DND-41 (cell line): ENCODE measurements at regions not wholly inside any gene's neighbourhood (a gene's known extent, or its start where the extent isn't known, plus 50 kb on each side); places are given as distances from the start of the nearest gene placed in this dataset.

Source experiments
- ATAC-seq: fragments of 200-7000 bp; cut with Tn5 transposase; 3 replicates; pipeline ENCODE4 v1.9.1; 2021; ENCODE audit warnings: low read depth; ENCODE audit not compliant: insufficient read depth
- DNase-seq: peaks from one replicate; pipeline ENCODE4 v3.0.0-alpha.2; 2020
- H2AFZ ChIP-seq: 2 replicates; pipeline ENCODE4 v1.6.0; 2012; ENCODE audit warnings: low read depth, low read length
- H3K27ac ChIP-seq: 2 replicates; pipeline ENCODE4 v1.5.1; 2012; ENCODE audit warnings: low read length, inconsistent platforms
- H3K27me3 ChIP-seq: fragments of 200-600 bp; sonication (generic); 2 replicates; pipeline ENCODE4 v1.6.0; 2012; ENCODE audit warnings: low read length, mild to moderate bottlenecking, inconsistent platforms; ENCODE audit not compliant: insufficient read depth, poor library complexity
- H3K36me3 ChIP-seq: 2 replicates; pipeline ENCODE4 v1.5.1; 2012; ENCODE audit warnings: low read length, inconsistent platforms; ENCODE audit not compliant: insufficient read depth
- H3K4me1 ChIP-seq: 2 replicates; pipeline ENCODE4 v1.5.1; 2012; ENCODE audit warnings: mild to moderate bottlenecking, low read length; ENCODE audit not compliant: insufficient read depth
- H3K4me2 ChIP-seq: 2 replicates; pipeline ENCODE4 v1.6.0; 2012; ENCODE audit warnings: mild to moderate bottlenecking, moderate library complexity, low read length, inconsistent platforms; ENCODE audit not compliant: insufficient read depth
- H3K4me3 ChIP-seq, 2 experiments: fragments of 200-600 bp in 1 of 2; shearing (Covaris generic) in 1 of 2; 2 replicates each; pipeline ENCODE4 v1.5.1; 2012 to 2016; ENCODE audit warnings: inconsistent platforms in 2 of 2, low read length in 2 of 2, mild to moderate bottlenecking in 2 of 2, low read depth in 1 of 2, moderate library complexity in 1 of 2
- H3K79me2 ChIP-seq: 2 replicates; pipeline ENCODE4 v1.6.0; 2012; ENCODE audit warnings: low read length, inconsistent platforms; ENCODE audit not compliant: insufficient read depth
- H3K9ac ChIP-seq: 2 replicates; pipeline ENCODE4 v1.6.0; 2012; ENCODE audit warnings: low read depth, mild to moderate bottlenecking, inconsistent platforms, low read length, moderate library complexity
- H3K9me3 ChIP-seq: 2 replicates; pipeline ENCODE4 v1.5.1; 2012; ENCODE audit warnings: low read length, moderate library complexity, mild to moderate bottlenecking, inconsistent platforms; ENCODE audit not compliant: insufficient read depth, severe bottlenecking
- H4K20me1 ChIP-seq: 2 replicates; pipeline ENCODE4 v1.6.0; 2012; ENCODE audit warnings: low read length; ENCODE audit not compliant: insufficient read depth
- EZH2 ChIP-seq: IDR thresholded peaks from 3 replicates; pipeline ENCODE4 v1.6.1; 2012; ENCODE audit warnings: borderline replicate concordance, low read depth, mild to moderate bottlenecking, moderate library complexity, low read length, inconsistent platforms; ENCODE audit not compliant: severe bottlenecking
- TF ChIP-seq, protein P1 (sequence below): IDR thresholded peaks from 2 replicates; pipeline ENCODE4 v1.5.1; 2012; ENCODE audit warnings: borderline replicate concordance, low read length, moderate library complexity, mild to moderate bottlenecking; ENCODE audit not compliant: poor library complexity, severe bottlenecking; ENCODE audit errors: extremely low read depth

DNA sequence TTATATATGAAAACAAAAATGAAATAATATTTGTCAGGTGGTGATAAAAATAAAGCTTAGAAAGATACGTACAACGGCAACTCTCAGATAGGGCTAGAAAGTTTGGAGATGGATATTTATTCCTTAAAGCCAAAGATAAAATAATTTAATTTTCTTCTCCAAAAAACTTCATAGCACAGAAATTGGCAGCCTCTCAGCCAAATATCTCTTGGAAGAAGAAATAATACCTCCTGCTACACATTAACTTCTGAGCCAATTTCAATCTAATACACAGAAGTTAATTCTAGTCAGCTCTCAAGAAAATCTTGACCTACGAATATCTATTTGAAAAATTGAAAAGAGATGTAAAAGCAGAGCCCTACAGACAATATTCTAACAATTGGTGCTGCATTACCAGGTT, 122.4 kb downstream of the TES start:
- Histone ChIP-seq H3K4me3 (no peak overlapping the region), H2AFZ (no peak overlapping the region), H3K9me3 (no peaks in the 10 kb centered on the region), H3K36me3 (no peaks in the 10 kb centered on the region), H3K4me2 (no peak overlapping the region), H3K79me2 (no peaks in the 10 kb centered on the region), H3K9ac (no peak overlapping the region), H3K27ac (no peak overlapping the region), H3K4me1 (no peaks in the 10 kb centered on the region), H4K20me1 (no peaks in the 10 kb centered on the region), H3K27me3 (no peaks in the 10 kb centered on the region)
- TF ChIP-seq, protein P1, sequence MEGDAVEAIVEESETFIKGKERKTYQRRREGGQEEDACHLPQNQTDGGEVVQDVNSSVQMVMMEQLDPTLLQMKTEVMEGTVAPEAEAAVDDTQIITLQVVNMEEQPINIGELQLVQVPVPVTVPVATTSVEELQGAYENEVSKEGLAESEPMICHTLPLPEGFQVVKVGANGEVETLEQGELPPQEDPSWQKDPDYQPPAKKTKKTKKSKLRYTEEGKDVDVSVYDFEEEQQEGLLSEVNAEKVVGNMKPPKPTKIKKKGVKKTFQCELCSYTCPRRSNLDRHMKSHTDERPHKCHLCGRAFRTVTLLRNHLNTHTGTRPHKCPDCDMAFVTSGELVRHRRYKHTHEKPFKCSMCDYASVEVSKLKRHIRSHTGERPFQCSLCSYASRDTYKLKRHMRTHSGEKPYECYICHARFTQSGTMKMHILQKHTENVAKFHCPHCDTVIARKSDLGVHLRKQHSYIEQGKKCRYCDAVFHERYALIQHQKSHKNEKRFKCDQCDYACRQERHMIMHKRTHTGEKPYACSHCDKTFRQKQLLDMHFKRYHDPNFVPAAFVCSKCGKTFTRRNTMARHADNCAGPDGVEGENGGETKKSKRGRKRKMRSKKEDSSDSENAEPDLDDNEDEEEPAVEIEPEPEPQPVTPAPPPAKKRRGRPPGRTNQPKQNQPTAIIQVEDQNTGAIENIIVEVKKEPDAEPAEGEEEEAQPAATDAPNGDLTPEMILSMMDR = no peak
- TF ChIP-seq EZH2 = no peak
- DNase-seq (no peak), ATAC-seq (no peak)

DNA sequence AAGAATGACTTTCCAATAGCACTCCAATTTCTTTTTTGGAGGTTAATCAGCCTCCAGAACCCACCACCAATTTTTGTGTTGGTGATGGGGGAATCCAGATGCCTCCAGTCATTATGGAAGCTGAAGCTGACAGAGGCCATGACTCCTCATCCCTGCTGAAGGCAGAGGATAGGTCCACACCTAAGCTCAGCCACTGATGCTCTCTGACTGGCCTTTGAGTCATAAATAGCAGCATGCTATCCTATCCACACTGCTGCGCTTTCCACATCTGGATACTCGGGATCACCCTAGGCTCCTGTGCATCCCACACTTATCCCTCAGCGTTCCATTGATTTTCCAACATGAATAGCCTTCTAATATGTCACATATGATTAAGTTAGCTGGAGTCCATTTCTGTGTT, 124.2 kb downstream of the TES start:
- H3K9me3 ChIP-seq = no peaks in the 10 kb centered on the region
- no peaks in the 10 kb centered on the region for H4K20me1 ChIP-seq
- no peaks in the 10 kb centered on the region for H3K36me3 ChIP-seq
- no peak overlapping the region for H2AFZ ChIP-seq
- no peak overlapping the region for H3K27ac ChIP-seq
- H3K27me3 ChIP-seq = no peaks in the 10 kb centered on the region
- H3K4me2 ChIP-seq = no peak overlapping the region
- no peak overlapping the region for H3K9ac ChIP-seq
- no peaks in the 10 kb centered on the region for H3K4me1 ChIP-seq
- H3K4me3 ChIP-seq = no peak overlapping the region
- H3K79me2 ChIP-seq = no peaks in the 10 kb centered on the region
- DNase-seq (no peak), ATAC-seq (no peak)
- TF ChIP-seq EZH2 = no peak
- TF ChIP-seq, protein P1 = no peak

DNA sequence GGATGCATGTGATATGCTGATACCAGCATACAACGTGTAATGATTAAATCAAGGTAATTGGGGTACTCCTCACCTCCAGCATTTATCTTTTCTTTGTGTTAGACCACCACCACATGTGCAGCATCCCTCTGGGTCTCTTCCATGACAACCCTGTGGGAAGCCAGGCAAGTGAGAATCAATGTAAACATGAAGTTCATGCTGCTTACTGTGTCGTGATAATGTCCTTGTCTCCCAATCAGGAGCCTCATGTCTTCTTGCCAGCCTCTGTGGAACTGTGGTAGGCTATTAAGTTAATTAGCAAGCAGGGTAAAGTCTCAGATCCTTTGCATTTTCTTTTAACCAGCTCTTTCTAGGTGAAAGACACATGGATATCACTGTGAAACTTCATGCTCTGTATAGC, 126.7 kb downstream of the TES start:
- Histone ChIP-seq H2AFZ (no peak overlapping the region), H3K4me3 (no peak overlapping the region), H3K4me2 (no peak overlapping the region), H3K36me3 (no peaks in the 10 kb centered on the region), H3K27ac (no peak overlapping the region), H3K79me2 (no peaks in the 10 kb centered on the region), H3K4me1 (no peaks in the 10 kb centered on the region), H3K9me3 (no peaks in the 10 kb centered on the region), H4K20me1 (no peaks in the 10 kb centered on the region), H3K9ac (no peak overlapping the region), H3K27me3 (no peaks in the 10 kb centered on the region)
- no peak for TF ChIP-seq EZH2
- TF ChIP-seq, protein P1 = no peak
- DNase-seq (no peak), ATAC-seq (no peak)

DNA sequence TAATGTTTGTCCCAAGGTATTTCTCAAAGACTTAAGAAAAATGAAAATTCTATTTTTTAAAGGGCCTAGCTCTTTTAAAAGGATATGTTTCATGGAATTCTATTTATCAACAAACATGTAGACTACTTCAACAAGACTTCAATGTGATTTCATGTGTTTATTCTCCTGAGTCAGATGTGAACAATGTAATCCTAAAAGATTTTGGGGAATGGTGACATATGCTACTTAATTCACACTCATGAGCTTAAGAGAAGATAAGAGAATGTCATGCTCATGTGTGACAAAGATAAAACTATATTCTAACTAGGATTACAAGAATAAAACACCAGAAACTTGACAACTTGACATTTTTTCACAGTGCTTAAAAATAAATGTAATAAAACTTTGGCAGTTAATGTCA, 127.5 kb downstream of the TES start:
- Histone ChIP-seq H3K36me3 (no peaks in the 10 kb centered on the region), H3K79me2 (no peaks in the 10 kb centered on the region), H3K4me1 (no peaks in the 10 kb centered on the region), H3K4me3 (no peak overlapping the region), H3K9ac (no peak overlapping the region), H3K9me3 (no peaks in the 10 kb centered on the region), H3K27me3 (no peaks in the 10 kb centered on the region), H4K20me1 (no peaks in the 10 kb centered on the region), H2AFZ (no peak overlapping the region), H3K4me2 (no peak overlapping the region), H3K27ac (no peak overlapping the region)
- no peak for ATAC-seq
- no peak for DNase-seq
- no peak for TF ChIP-seq EZH2
- TF ChIP-seq, protein P1 = no peak
